Lung (tissue), 11 donors: ENCODE measurements at regions not wholly inside any gene's neighbourhood (a gene's known extent, or its start where the extent isn't known, plus 50 kb on each side); places are given as distances from the start of the nearest gene placed in this dataset.
A peak's percentile ranks its signal among the peaks of the same experiment; 100 is the strongest.

Experiments
- ATAC-seq: fragments of 200-7000 bp; cut with Tn5 transposase; one replicate; pipeline ENCODE4 v1.9.1; 2020; ENCODE audit warnings: moderate number of reproducible peaks; ENCODE audit not compliant: insufficient read depth, low FRiP score
- DNase-seq, 3 donors: peaks; one replicate each; pipeline ENCODE4 v3.0.0-alpha.2; 2013 to 2017
- H3K27ac ChIP-seq, 2 donors: one replicate each; pipeline ENCODE4 v1.5.1; 2013; ENCODE audit warnings: mild to moderate bottlenecking in 2 of 2, moderate library complexity in 2 of 2, control low read depth in 1 of 2, inconsistent platforms in 1 of 2, low read depth in 1 of 2, low read length in 1 of 2
- H3K27me3 ChIP-seq, 3 donors: one replicate each; pipeline ENCODE4 v1.5.1; 2013; ENCODE audit warnings: low read length in 2 of 3; ENCODE audit not compliant: control insufficient read depth in 3 of 3, insufficient read depth in 3 of 3
- H3K36me3 ChIP-seq, 4 donors: one replicate each; pipeline ENCODE4 v1.5.1; 2013; ENCODE audit warnings: low read length in 4 of 4, mild to moderate bottlenecking in 1 of 4, moderate library complexity in 1 of 4; ENCODE audit not compliant: control insufficient read depth in 4 of 4, insufficient read depth in 4 of 4
- H3K4me1 ChIP-seq, 5 donors: one replicate each; pipeline ENCODE4 v1.5.1; 2013; ENCODE audit warnings: low read length in 5 of 5, mild to moderate bottlenecking in 2 of 5, moderate library complexity in 1 of 5; ENCODE audit not compliant: control insufficient read depth in 5 of 5, insufficient read depth in 5 of 5
- H3K4me3 ChIP-seq: one replicate; pipeline ENCODE4 v1.5.1; 2013; ENCODE audit warnings: mild to moderate bottlenecking, control low read depth, moderate library complexity
- H3K9ac ChIP-seq, 2 donors: one replicate each; pipeline ENCODE4 v1.5.1; 2013; ENCODE audit warnings: low read length in 2 of 2, control low read depth in 1 of 2; ENCODE audit not compliant: insufficient read depth in 1 of 2
- H3K9me3 ChIP-seq, 4 donors: one replicate each; pipeline ENCODE4 v1.5.1; 2013; ENCODE audit warnings: low read length in 3 of 4, mild to moderate bottlenecking in 1 of 4, moderate library complexity in 1 of 4; ENCODE audit not compliant: control insufficient read depth in 4 of 4, insufficient read depth in 3 of 4
- WGBS, 2 donors: extraction: QIAGEN DNeasy Blood & Tissue Kit; methylation state at CpG; one replicate each; pipeline ENCODE4 v1.1.7; 2013; 5-methylcytosine and 5-hydroxymethylcytosine counted together
- TF ChIP-seq, protein P1 (sequence below): IDR thresholded peaks from 2 replicates; pipeline ENCODE4 v1.5.1; 2012; ENCODE audit warnings: mild to moderate bottlenecking; ENCODE audit errors: control extremely low read depth, extremely low read depth
- donor health status: control.
- donor health status: control.
- donor health status: Bipolar disorder and iron deficiency.
- donor health status: healthy.
- donor health status: DM: yes; HTN: yes; CAD: no.

DNA sequence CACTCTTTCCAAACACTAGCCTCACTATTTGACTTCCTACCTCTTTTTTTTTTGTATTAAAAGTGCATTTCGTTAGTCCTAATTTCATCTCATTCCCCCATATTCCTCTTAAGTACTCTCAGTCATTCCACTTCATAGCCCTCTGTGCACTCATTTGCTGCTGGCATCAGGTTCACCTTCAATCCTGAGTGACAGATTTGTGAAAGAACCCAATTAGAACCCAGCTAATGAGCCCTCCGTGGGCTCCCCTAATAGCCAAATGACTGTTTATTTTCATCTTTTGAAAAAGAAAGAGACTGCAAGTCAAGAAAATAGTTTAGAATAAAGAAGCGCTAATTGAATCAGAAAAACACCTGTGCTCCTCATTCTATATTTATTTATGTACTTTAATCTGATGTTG is 512.1 kb upstream of the LRATD1 start:
- 71 to 74% methylated on average over 3 of the region's 3 CpGs for WGBS, 2 donors
- ATAC-seq (no peak), DNase-seq (no peak)
- H3K4me1 ChIP-seq: no peaks in the 10 kb centered on the region
- H3K36me3 ChIP-seq: no peaks in the 10 kb centered on the region
- no peaks in the 10 kb centered on the region for H3K9me3 ChIP-seq
- H3K27me3 ChIP-seq: no peaks in the 10 kb centered on the region
- H3K4me3 ChIP-seq: no peak overlapping the region
- no peak overlapping the region for H3K27ac ChIP-seq
- H3K9ac ChIP-seq: no peak overlapping the region
- TF ChIP-seq, protein P1, sequence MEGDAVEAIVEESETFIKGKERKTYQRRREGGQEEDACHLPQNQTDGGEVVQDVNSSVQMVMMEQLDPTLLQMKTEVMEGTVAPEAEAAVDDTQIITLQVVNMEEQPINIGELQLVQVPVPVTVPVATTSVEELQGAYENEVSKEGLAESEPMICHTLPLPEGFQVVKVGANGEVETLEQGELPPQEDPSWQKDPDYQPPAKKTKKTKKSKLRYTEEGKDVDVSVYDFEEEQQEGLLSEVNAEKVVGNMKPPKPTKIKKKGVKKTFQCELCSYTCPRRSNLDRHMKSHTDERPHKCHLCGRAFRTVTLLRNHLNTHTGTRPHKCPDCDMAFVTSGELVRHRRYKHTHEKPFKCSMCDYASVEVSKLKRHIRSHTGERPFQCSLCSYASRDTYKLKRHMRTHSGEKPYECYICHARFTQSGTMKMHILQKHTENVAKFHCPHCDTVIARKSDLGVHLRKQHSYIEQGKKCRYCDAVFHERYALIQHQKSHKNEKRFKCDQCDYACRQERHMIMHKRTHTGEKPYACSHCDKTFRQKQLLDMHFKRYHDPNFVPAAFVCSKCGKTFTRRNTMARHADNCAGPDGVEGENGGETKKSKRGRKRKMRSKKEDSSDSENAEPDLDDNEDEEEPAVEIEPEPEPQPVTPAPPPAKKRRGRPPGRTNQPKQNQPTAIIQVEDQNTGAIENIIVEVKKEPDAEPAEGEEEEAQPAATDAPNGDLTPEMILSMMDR: no peak

DNA sequence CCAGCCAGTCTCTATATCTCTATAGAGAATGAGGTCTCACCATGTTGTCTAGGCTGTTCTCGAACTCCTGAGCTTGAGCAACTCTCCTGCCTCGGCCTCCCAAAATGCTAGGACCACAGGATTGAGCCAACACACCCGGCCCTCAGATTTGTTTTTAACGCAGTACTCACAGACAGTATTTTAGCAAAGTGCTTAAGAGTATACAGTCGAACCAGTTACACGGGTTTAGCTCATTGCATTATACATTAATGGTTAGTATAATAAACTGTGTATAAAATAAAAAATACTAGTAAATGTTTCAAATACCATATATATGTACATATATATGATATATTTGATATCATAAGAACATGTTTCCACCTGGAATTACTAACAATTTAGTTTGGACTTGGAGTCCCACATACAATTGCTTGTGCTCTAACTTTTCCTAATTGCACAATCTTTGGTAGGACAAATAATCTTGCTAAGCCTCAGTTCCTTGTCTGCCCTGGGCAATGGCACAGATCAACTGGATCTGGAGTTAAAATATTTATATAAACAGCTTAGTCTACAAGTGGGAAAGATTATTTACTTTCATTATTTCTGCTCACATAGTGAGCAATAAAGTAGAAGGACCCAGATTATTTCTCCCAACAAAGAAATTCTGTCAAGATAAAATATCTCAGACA is 508.9 kb upstream of the LRATD1 start:
- ATAC-seq (no peak), DNase-seq (peak in 1 of 3 donors; percentile 46)
- H3K27ac ChIP-seq: no peak overlapping the region
- TF ChIP-seq, protein P1: no peak
- H3K36me3 ChIP-seq: no peaks in the 10 kb centered on the region
- H3K9ac ChIP-seq: no peak overlapping the region
- H3K4me3 ChIP-seq: no peak overlapping the region
- H3K27me3 ChIP-seq: no peaks in the 10 kb centered on the region
- H3K4me1 ChIP-seq: no peaks in the 10 kb centered on the region
- 70 to 78% methylated on average over 6 of the region's 6 CpGs for WGBS, 2 donors
- H3K9me3 ChIP-seq: no peaks in the 10 kb centered on the region

DNA sequence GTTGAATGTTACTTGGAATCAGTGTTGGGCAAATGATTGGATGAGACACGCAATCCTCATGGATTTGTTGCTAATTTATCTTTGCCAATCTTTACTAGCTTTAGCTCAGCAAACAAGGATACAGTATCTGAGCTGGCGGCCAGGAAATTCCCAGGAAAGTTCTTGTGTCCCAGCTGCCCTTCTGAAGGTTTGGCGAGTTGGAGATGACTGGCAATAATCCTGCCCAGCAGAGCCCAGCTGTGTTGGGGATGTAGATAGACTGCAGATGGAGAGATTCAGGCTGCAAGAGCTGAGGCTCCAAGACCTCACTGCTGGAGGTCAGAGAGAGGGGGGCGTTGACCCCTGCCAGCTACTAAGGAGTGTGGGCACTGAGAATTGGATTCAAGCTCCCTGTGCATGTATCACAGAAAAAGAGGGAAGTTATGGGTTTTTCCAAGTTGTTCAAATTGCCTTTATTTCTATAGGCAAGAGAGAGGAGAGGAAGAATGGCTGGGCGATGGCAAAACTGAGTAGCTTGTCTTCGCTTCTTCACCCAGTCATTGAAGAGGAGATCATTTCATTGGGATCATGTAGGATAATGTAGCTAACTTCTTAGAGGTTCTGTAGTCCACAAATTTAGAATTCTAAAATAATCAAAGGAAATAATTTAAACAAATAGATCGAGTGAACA is 506.8 kb upstream of the LRATD1 start:
- no peaks in the 10 kb centered on the region for H3K9me3 ChIP-seq
- no peaks in the 10 kb centered on the region for H3K36me3 ChIP-seq
- H3K27ac ChIP-seq: no peak overlapping the region
- no peak overlapping the region for H3K4me3 ChIP-seq
- no peaks in the 10 kb centered on the region for H3K27me3 ChIP-seq
- WGBS, 2 donors: 88 to 89% methylated on average over 7 of the region's 7 CpGs
- no peak overlapping the region for H3K9ac ChIP-seq
- TF ChIP-seq, protein P1: no peak
- no peaks in the 10 kb centered on the region for H3K4me1 ChIP-seq
- DNase-seq (no peak), ATAC-seq (no peak)
